ENCODE measurements at regions not wholly inside any gene's neighbourhood (a gene's known extent, or its start where the extent isn't known, plus 50 kb on each side); places are given as distances from the start of the nearest gene placed in this dataset.

DNA sequence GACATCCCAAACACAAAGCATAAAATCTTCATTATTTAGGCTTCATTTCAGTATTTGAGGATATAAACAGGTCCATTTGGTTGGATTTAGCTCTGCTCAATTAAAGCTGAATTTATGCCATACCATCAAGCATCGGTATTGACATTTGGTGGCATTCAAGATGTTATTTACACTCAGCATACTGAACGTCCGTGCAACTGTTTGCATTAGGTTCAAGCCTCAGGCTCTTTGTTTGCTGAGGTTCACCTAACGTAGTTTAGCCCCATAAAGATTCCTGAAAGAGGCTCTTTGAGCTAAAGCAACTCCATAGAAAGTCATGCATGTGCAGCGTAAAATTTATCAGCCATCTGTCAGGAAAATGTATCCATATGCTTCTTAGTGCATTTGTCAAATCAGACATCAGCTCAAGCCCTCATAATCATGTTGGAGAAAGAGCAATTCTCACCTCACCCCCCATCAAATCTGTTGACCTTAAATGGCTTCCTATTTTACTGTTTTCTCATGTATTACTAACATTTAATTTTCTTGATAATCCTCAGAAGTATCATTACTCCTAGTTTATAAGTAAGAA lies 366.9 kb downstream of the EPHA4 start:
- CTCF ChIA-PET: interaction anchor here (0.6 kb wide), 1 partner anchor 103 kb away, joined by 4 read pairs; no protein-coding TSS in a partner anchor
- Mint-ChIP-seq H3K9me3 (ENCODE audit: unreplicated experiment) (no peaks in the 10 kb centered on the region), H3K27me3 (ENCODE audit: insufficient read depth, unreplicated experiment) (no peaks in the 10 kb centered on the region), H3K27ac (ENCODE audit: low read depth, unreplicated experiment) (no peak overlapping the region), H3K4me3 (ENCODE audit: unreplicated experiment) (no peak overlapping the region), H3K4me1 (ENCODE audit: insufficient read depth, unreplicated experiment) (no peaks in the 10 kb centered on the region), H3K36me3 (ENCODE audit: insufficient read depth, unreplicated experiment) (no peaks in the 10 kb centered on the region)
- POLR2A ChIA-PET: no interaction called here
- no TSS peak for BruUV-seq (replicated peaks)
- no peak for DNase-seq (ENCODE audit: unreplicated experiment)
- TF ChIP-seq CTCF (IDR thresholded peaks at IDR 0.05; ENCODE audit: unreplicated experiment): no peak
- intact Hi-C loops (cut with micrococcal nuclease): no loop called here

- Mint-ChIP-seq H3K36me3 (ENCODE audit: insufficient read depth, unreplicated experiment) (no peaks in the 10 kb centered on the region), H3K4me1 (ENCODE audit: insufficient read depth, unreplicated experiment) (no peaks in the 10 kb centered on the region), H3K27me3 (ENCODE audit: insufficient read depth, unreplicated experiment) (no peaks in the 10 kb centered on the region), H3K9me3 (ENCODE audit: unreplicated experiment) (no peaks in the 10 kb centered on the region), H3K4me3 (ENCODE audit: unreplicated experiment) (no peak overlapping the region), H3K27ac (ENCODE audit: low read depth, unreplicated experiment) (no peak overlapping the region)
- DNase-seq (ENCODE audit: unreplicated experiment): no peak
- TF ChIP-seq CTCF (IDR thresholded peaks at IDR 0.05; ENCODE audit: unreplicated experiment): no peak
- ChIA-PET POLR2A (no interaction called here), CTCF (no interaction called here)
- no TSS peak for BruUV-seq (replicated peaks)
- intact Hi-C loops (cut with micrococcal nuclease): no loop called here
These were observed 361.4 kb downstream of the EPHA4 start for GRCh38 chr2:221210686-221211085.

DNA sequence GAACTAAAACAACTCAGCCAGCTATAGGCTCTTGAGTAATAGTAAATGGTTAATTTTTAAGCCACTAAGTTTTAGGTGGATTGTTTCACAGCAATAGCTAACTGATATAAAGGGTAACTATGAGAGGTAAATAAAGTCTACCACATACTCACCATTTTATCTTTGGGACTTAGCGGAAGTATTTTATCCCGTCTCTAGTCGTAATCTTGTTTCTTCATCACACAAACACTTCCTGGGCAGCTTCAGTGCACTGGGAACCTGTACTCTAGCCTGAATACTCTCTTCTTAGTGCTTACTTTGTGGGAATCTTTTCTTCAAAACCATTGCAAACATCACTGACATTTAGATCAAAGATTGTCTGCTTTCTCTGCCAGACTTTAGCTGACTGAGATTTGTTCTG lies 360.5 kb downstream of the EPHA4 start:
- H3K27ac Mint-ChIP-seq (ENCODE audit: low read depth, unreplicated experiment): no peak overlapping the region
- TF ChIP-seq CTCF (IDR thresholded peaks at IDR 0.05; ENCODE audit: unreplicated experiment): no peak
- POLR2A ChIA-PET: no interaction called here
- no peaks in the 10 kb centered on the region for H3K9me3 Mint-ChIP-seq (ENCODE audit: unreplicated experiment)
- no peaks in the 10 kb centered on the region for H3K27me3 Mint-ChIP-seq (ENCODE audit: insufficient read depth, unreplicated experiment)
- no peaks in the 10 kb centered on the region for H3K36me3 Mint-ChIP-seq (ENCODE audit: insufficient read depth, unreplicated experiment)
- intact Hi-C loops (cut with micrococcal nuclease): no loop called here
- DNase-seq (ENCODE audit: unreplicated experiment): no peak
- BruUV-seq (replicated peaks): no TSS peak
- H3K4me1 Mint-ChIP-seq (ENCODE audit: insufficient read depth, unreplicated experiment): no peaks in the 10 kb centered on the region
- H3K4me3 Mint-ChIP-seq (ENCODE audit: unreplicated experiment): no peak overlapping the region
- CTCF ChIA-PET: no interaction called here

DNA sequence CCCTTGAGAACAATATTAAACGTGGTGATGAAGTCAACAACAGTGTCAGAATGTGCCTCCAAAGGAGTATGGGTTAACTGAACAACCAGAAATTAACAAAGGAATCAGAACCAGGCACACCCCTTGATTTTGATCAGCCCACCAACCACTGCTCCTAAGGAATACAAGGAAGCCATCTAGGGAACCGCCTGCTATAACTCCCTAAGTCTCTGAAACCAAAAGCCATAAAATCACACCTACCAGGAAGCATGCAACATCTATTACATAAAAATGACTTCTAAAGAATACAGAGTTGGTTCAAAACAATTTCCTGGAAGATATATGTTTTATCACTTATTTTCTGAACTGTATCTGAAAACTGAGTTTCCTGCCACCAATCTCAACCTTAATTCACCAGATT lies 360.0 kb downstream of the EPHA4 start:
- H3K9me3 Mint-ChIP-seq (ENCODE audit: unreplicated experiment): no peaks in the 10 kb centered on the region
- no peak overlapping the region for H3K4me3 Mint-ChIP-seq (ENCODE audit: unreplicated experiment)
- H3K36me3 Mint-ChIP-seq (ENCODE audit: insufficient read depth, unreplicated experiment): no peaks in the 10 kb centered on the region
- no peak for DNase-seq (ENCODE audit: unreplicated experiment)
- CTCF ChIA-PET: no interaction called here
- POLR2A ChIA-PET: no interaction called here
- no peaks in the 10 kb centered on the region for H3K27me3 Mint-ChIP-seq (ENCODE audit: insufficient read depth, unreplicated experiment)
- intact Hi-C loops (cut with micrococcal nuclease): no loop called here
- no peaks in the 10 kb centered on the region for H3K4me1 Mint-ChIP-seq (ENCODE audit: insufficient read depth, unreplicated experiment)
- BruUV-seq (replicated peaks): no TSS peak
- H3K27ac Mint-ChIP-seq (ENCODE audit: low read depth, unreplicated experiment): no peak overlapping the region
- TF ChIP-seq CTCF (IDR thresholded peaks at IDR 0.05; ENCODE audit: unreplicated experiment): no peak
